Astrocyte (in vitro differentiated cells and primary cell): ENCODE measurements at regions not wholly inside any gene's neighbourhood (a gene's known extent, or its start where the extent isn't known, plus 50 kb on each side); places are given as distances from the start of the nearest gene placed in this dataset.

ENCODE experiments used
- DNase-seq: peaks from one replicate; pipeline ENCODE4 v3.0.0-alpha.2; 2010; ENCODE audit warnings: low read depth
- FAIRE-seq: peaks from 2 replicates; lab custom pipeline; 2011; peaks lifted over from hg19 to GRCh38; lab: Jason Lieb, UNC
- H2AFZ ChIP-seq: 2 replicates; pipeline ENCODE4 v1.6.0; 2012; ENCODE audit warnings: low read depth, low read length, inconsistent platforms
- H3K27ac ChIP-seq: 2 replicates; pipeline ENCODE4 v1.5.1; 2011; ENCODE audit warnings: low read depth, low read length, inconsistent platforms
- H3K27me3 ChIP-seq: 2 replicates; pipeline ENCODE4 v1.6.0; 2011; ENCODE audit warnings: low read length, inconsistent platforms; ENCODE audit not compliant: insufficient read depth
- H3K36me3 ChIP-seq: 2 replicates; pipeline ENCODE4 v1.5.1; 2011; ENCODE audit warnings: low read length, inconsistent platforms; ENCODE audit not compliant: insufficient read depth
- H3K4me1 ChIP-seq: 2 replicates; pipeline ENCODE4 v1.5.1; 2011; ENCODE audit warnings: low read length, inconsistent platforms; ENCODE audit not compliant: insufficient read depth
- H3K4me2 ChIP-seq: 2 replicates; pipeline ENCODE4 v1.6.0; 2012; ENCODE audit warnings: low read length, inconsistent platforms
- H3K4me3 ChIP-seq: 2 replicates; pipeline ENCODE4 v1.5.1; 2011; ENCODE audit warnings: low read depth, mild to moderate bottlenecking, low read length, inconsistent platforms; ENCODE audit not compliant: insufficient read depth
- H3K79me2 ChIP-seq: 2 replicates; pipeline ENCODE4 v1.6.0; 2012; ENCODE audit warnings: mild to moderate bottlenecking, low read length, inconsistent platforms; ENCODE audit not compliant: insufficient read depth
- H3K9ac ChIP-seq: 2 replicates; pipeline ENCODE4 v1.6.0; 2012; ENCODE audit warnings: mild to moderate bottlenecking, low read length, inconsistent platforms
- H3K9me3 ChIP-seq: 2 replicates; pipeline ENCODE4 v1.5.1; 2012; ENCODE audit warnings: low read depth, mild to moderate bottlenecking, low read length, inconsistent platforms; ENCODE audit not compliant: insufficient read depth
- H4K20me1 ChIP-seq: 2 replicates; pipeline ENCODE4 v1.6.0; 2012; ENCODE audit warnings: low read length, inconsistent platforms; ENCODE audit not compliant: insufficient read depth
- H3K27ac Mint-ChIP-seq: one replicate; pipeline ENCODE4 v1.8.0; 2021; ENCODE audit warnings: mild to moderate bottlenecking, mixed read lengths; ENCODE audit not compliant: unreplicated experiment
- H3K27me3 Mint-ChIP-seq: one replicate; pipeline ENCODE4 v1.8.0; 2021; ENCODE audit warnings: low read depth, mixed read lengths; ENCODE audit not compliant: unreplicated experiment
- H3K36me3 Mint-ChIP-seq: one replicate; pipeline ENCODE4 v1.8.0; 2021; ENCODE audit warnings: low read depth, mixed read lengths; ENCODE audit not compliant: unreplicated experiment
- H3K4me1 Mint-ChIP-seq: one replicate; pipeline ENCODE4 v1.8.0; 2021; ENCODE audit warnings: low read depth, mixed read lengths; ENCODE audit not compliant: unreplicated experiment
- H3K4me3 Mint-ChIP-seq: one replicate; pipeline ENCODE4 v1.8.0; 2021; ENCODE audit warnings: mild to moderate bottlenecking, moderate library complexity, mixed read lengths; ENCODE audit not compliant: unreplicated experiment
- H3K9me3 Mint-ChIP-seq: one replicate; pipeline ENCODE4 v1.8.0; 2021; ENCODE audit warnings: mild to moderate bottlenecking, mixed read lengths; ENCODE audit not compliant: unreplicated experiment
- CTCF ChIP-seq: IDR thresholded peaks from 2 replicates; pipeline ENCODE4 v1.5.1; 2011; ENCODE audit warnings: low read depth, mild to moderate bottlenecking, inconsistent platforms, low read length, moderate library complexity; ENCODE audit not compliant: insufficient read depth
- EZH2 ChIP-seq: IDR thresholded peaks from 2 replicates; pipeline ENCODE4 v1.6.1; 2012; ENCODE audit warnings: mild to moderate bottlenecking, low read length, inconsistent platforms; ENCODE audit not compliant: insufficient read depth

DNA sequence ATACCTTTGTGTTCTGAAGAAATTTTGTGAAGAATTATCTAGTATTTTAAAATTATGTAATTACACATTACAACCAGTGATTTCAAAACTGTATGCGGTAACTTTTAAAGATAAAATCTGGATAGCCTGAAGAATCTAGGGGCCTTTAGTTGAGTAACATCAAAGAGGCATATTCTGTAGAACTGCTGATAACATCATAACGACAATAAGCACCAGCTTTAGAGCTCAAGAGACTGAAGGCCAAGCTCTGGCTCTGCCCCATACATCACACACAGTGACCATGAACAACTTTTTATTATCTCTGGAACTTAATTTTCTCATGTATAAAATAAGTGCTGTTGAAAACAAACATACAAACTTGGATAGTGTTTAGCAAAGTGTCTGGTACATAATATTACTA, 121.1 kb upstream of the RHOBTB1 start:
- H3K79me2 ChIP-seq: no peaks in the 10 kb centered on the region
- Mint-ChIP-seq H3K4me3 (no peak overlapping the region), H3K27me3 (no peaks in the 10 kb centered on the region), H3K27ac (no peak overlapping the region), H3K4me1 (peaks cover 5% of the 10 kb centered on the region), H3K9me3 (no peaks in the 10 kb centered on the region), H3K36me3 (no peaks in the 10 kb centered on the region)
- DNase-seq (no peak), FAIRE-seq (no peak)
- H3K4me2 ChIP-seq: no peak overlapping the region
- H3K9ac ChIP-seq: no peak overlapping the region
- H4K20me1 ChIP-seq: no peaks in the 10 kb centered on the region
- no peak overlapping the region for H3K27ac ChIP-seq
- H2AFZ ChIP-seq: no peak overlapping the region
- no peaks in the 10 kb centered on the region for H3K4me1 ChIP-seq
- no peaks in the 10 kb centered on the region for H3K9me3 ChIP-seq
- TF ChIP-seq EZH2 (no peak), CTCF (no peak)
- no peak overlapping the region for H3K4me3 ChIP-seq
- H3K27me3 ChIP-seq: no peaks in the 10 kb centered on the region
- no peaks in the 10 kb centered on the region for H3K36me3 ChIP-seq

DNA sequence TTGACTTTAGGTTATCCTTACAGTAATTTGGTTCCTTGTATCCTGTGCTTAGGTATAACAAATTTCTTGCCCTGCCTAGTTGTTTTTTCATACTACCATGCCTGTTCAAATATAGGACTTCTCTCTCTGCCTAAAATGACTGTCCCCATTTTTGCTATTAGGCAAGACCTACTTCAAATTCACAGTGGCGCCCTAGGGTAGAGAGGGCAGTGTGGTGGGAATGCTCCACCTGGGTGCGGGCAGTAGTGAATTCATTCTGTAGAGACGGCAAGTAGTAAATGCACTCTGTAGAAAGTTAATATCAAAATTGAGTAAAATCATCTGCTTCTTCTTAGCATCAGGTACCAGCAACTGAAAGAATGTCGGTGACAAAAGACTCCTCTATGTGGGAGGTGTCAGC, 120.4 kb upstream of the RHOBTB1 start:
- Histone ChIP-seq H3K9ac (no peak overlapping the region), H3K4me3 (no peak overlapping the region), H2AFZ (no peak overlapping the region), H3K4me2 (no peak overlapping the region), H3K79me2 (no peaks in the 10 kb centered on the region), H4K20me1 (no peaks in the 10 kb centered on the region), H3K27me3 (no peaks in the 10 kb centered on the region), H3K36me3 (no peaks in the 10 kb centered on the region), H3K9me3 (no peaks in the 10 kb centered on the region), H3K4me1 (no peaks in the 10 kb centered on the region), H3K27ac (no peak overlapping the region)
- DNase-seq: no peak
- Mint-ChIP-seq H3K36me3 (no peaks in the 10 kb centered on the region), H3K27me3 (no peaks in the 10 kb centered on the region), H3K4me3 (no peak overlapping the region), H3K27ac (no peak overlapping the region), H3K4me1 (peaks cover 5% of the 10 kb centered on the region), H3K9me3 (no peaks in the 10 kb centered on the region)
- no peak for FAIRE-seq
- TF ChIP-seq CTCF (no peak), EZH2 (no peak)

DNA sequence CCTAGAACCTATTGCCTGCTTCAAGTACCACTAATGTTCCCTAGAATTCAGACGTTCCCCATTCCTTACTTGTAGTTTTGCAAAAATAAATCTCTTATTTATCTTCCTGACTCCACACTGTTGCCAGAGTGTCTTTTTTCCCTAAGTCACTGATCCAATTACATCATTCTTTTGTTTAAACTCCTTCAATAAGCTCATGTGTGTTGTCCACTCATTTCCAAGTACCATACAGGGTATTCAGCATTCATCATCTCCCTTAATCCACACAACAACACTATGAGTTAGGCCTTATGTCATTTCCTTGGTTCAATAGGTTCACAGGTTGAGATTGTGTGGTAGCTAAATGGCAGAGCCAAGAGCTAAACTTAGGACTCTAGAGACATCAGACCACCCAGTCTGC, 119.9 kb upstream of the RHOBTB1 start:
- Histone ChIP-seq H3K79me2 (no peaks in the 10 kb centered on the region), H3K9ac (no peak overlapping the region), H3K4me3 (no peak overlapping the region), H4K20me1 (no peaks in the 10 kb centered on the region), H2AFZ (peak overlapping the region; percentile 42), H3K36me3 (no peaks in the 10 kb centered on the region), H3K27ac (no peak overlapping the region), H3K9me3 (no peaks in the 10 kb centered on the region), H3K4me2 (no peak overlapping the region), H3K27me3 (no peaks in the 10 kb centered on the region), H3K4me1 (no peaks in the 10 kb centered on the region)
- TF ChIP-seq CTCF (no peak), EZH2 (no peak)
- Mint-ChIP-seq H3K9me3 (no peaks in the 10 kb centered on the region), H3K4me1 (peaks cover 5% of the 10 kb centered on the region), H3K27ac (no peak overlapping the region), H3K4me3 (no peak overlapping the region), H3K36me3 (no peaks in the 10 kb centered on the region), H3K27me3 (no peaks in the 10 kb centered on the region)
- DNase-seq (peak; percentile 49), FAIRE-seq (no peak)
